ENCODE measurements at regions not wholly inside any gene's neighbourhood (a gene's known extent, or its start where the extent isn't known, plus 50 kb on each side); places are given as distances from the start of the nearest gene placed in this dataset.

DNA sequence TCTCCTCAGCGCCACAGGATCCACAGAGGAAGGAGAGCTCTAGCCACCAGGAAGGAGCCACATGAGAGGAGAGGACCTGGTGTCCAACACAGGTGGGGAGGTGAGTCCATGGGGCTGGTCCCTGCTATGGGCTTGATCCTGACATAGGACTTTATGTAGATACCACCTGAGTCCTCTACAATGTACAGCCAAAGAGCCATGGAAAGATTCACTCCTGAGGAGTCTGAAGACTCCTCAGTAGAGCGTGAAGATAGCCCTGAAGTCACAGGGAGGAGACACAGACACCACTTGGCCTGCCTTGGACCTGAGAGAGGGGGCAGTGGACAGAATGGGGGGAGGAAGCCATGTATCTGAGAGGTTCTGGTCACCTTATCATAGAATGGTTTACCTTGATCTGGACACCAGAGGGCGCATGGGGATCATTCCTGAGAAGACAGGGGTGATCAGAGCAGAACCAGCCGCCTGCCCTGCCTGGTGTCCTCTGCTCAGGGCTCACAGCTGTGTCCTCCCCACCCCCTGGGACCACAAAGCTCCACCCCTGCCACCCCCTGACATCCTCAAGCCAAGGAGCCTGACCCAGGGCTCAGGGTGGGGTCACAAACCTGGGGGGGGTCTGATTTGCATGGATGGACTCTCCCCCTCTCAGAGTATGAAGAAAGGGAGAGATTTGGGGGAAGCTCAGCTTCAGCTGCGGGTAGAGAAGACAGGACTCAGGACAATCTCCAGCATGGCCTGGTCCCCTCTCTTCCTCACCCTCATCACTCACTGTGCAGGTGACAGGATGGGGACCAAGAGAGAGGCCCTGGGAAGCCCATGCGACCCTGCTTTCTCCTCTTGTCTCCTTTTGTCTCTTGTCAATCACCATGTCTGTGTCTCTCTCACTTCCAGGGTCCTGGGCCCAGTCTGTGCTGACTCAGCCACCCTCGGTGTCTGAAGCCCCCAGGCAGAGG lies 77.0 kb downstream of the ZNF280B start:
- TF ChIP-seq, protein P1, sequence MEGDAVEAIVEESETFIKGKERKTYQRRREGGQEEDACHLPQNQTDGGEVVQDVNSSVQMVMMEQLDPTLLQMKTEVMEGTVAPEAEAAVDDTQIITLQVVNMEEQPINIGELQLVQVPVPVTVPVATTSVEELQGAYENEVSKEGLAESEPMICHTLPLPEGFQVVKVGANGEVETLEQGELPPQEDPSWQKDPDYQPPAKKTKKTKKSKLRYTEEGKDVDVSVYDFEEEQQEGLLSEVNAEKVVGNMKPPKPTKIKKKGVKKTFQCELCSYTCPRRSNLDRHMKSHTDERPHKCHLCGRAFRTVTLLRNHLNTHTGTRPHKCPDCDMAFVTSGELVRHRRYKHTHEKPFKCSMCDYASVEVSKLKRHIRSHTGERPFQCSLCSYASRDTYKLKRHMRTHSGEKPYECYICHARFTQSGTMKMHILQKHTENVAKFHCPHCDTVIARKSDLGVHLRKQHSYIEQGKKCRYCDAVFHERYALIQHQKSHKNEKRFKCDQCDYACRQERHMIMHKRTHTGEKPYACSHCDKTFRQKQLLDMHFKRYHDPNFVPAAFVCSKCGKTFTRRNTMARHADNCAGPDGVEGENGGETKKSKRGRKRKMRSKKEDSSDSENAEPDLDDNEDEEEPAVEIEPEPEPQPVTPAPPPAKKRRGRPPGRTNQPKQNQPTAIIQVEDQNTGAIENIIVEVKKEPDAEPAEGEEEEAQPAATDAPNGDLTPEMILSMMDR (conservative IDR thresholded peaks at IDR 0.05; ENCODE audit: low read depth, low read length): peak; percentile 55
- no peak for TF ChIP-seq NFE2L2 (IDR thresholded peaks at IDR 0.05; ENCODE audit: low read depth, low read length)
- TF ChIP-seq POLR2A (IDR thresholded peaks at IDR 0.05; ENCODE audit: low read depth, low read length): no peak
- TF ChIP-seq MAFK (IDR thresholded peaks at IDR 0.05; ENCODE audit: low read depth, low read length): no peak
- TF ChIP-seq SMC3 (IDR thresholded peaks at IDR 0.05; ENCODE audit: low read depth, low read length): 0 out of 2 replicates have a peak, but pooled peaks have one; percentile 18
- no peak for TF ChIP-seq FOS (IDR thresholded peaks at IDR 0.05; ENCODE audit: low read depth, low read length)
- TF ChIP-seq RAD21 (IDR thresholded peaks at IDR 0.05; ENCODE audit: low read length): peak; percentile 42
- TF ChIP-seq RCOR1 (IDR thresholded peaks at IDR 0.05; ENCODE audit: insufficient replicate concordance, low read length): no peak
- dilution Hi-C loops (cut with HindIII; ENCODE audit: low sequenced_read_pairs, unreplicated experiment) (no loop called here), in situ Hi-C loops (cut with MboI; ENCODE audit: low sequenced_read_pairs) (no loop called here), intact Hi-C loops (cut with micrococcal nuclease) (no loop called here)
- Histone ChIP-seq H3K4me2 (ENCODE audit: low read depth, low read length) (no peak overlapping the region), H3K23ac (ENCODE audit: low read depth, low read length) (no peak overlapping the region), H2BK5ac (ENCODE audit: low read depth, low read length, poor library complexity, severe bottlenecking) (no peak overlapping the region), H3K27ac (ENCODE audit: insufficient read depth, low read length) (no peak overlapping the region), H3K4ac (ENCODE audit: low read depth, low read length) (no peak overlapping the region), H3K9me1 (ENCODE audit: insufficient read depth, low read length) (no peaks in the 10 kb centered on the region), H3K27me3 (ENCODE audit: control insufficient read depth, insufficient read depth, low read length) (peaks cover 11% of the 10 kb centered on the region), H2AK5ac (ENCODE audit: low read depth, low read length) (no peak overlapping the region), H2AFZ (replicated peaks; ENCODE audit: low read length, poor library complexity) (peak overlapping the region; percentile 8), H2BK120ac (ENCODE audit: low read depth, low read length) (no peak overlapping the region), H4K5ac (ENCODE audit: low read depth, low read length) (no peak overlapping the region), H3K9ac (ENCODE audit: low read depth, low read length) (no peak overlapping the region), H2BK20ac (ENCODE audit: low read depth, low read length) (no peak overlapping the region), H2AK9ac (replicated peaks; ENCODE audit: low read depth, low read length, poor library complexity) (no peak overlapping the region), H4K8ac (ENCODE audit: low read depth in 2 of 2, low read length in 2 of 2) (no peak overlapping the region), H2BK15ac (ENCODE audit: low read depth, low read length) (no peak overlapping the region), H3K56ac (ENCODE audit: extremely low read depth, insufficient read depth, low read length) (no peak overlapping the region), H3K14ac (replicated peaks; ENCODE audit: low read depth, low read length) (no peak overlapping the region), H3K18ac (ENCODE audit: low read depth, low read length) (no peak overlapping the region), H4K20me1 (ENCODE audit: insufficient read depth, low read length) (no peaks in the 10 kb centered on the region), H3K4me1 (ENCODE audit: control insufficient read depth, insufficient read depth, low read length) (no peaks in the 10 kb centered on the region), H3K9me3 (ENCODE audit: control insufficient read depth, insufficient read depth, low read length) (no peaks in the 10 kb centered on the region), H3K4me3 (ENCODE audit: insufficient read depth, low read depth, low read length) (no peak overlapping the region), H4K91ac (ENCODE audit: insufficient read depth, low read depth, low read length) (no peak overlapping the region), H3K79me1 (ENCODE audit: low read depth in 1 of 2, low read length in 2 of 2) (no peaks in the 10 kb centered on the region), H3K36me3 (ENCODE audit: control insufficient read depth, insufficient read depth, low read length) (no peaks in the 10 kb centered on the region)
- ChIA-PET POLR2A (ENCODE audit: unreplicated experiment) (no interaction called here), CTCF (interaction anchor here (0.6 to 2.6 kb wide), 3 partner anchors 9 to 132 kb away, joined by 3 to 17 read pairs (median 3); no protein-coding TSS in a partner anchor)
- no TSS peak for BruUV-seq (replicated peaks)
- 44% methylated on average over 3 of the region's 7 CpGs; no CpG with 5 or more reads in 1 of the 2 experiments for WGBS, 2 experiments (ENCODE audit: extremely low coverage in 2 of 2, insufficient read length in 1 of 2)
- DNase-seq: peak; percentile 34
- ATAC-seq (ENCODE audit: low read depth): peak; percentile 97

All from IMR-90 (cell line).